GM12878 (cell line): ENCODE measurements at regions not wholly inside any gene's neighbourhood (a gene's known extent, or its start where the extent isn't known, plus 50 kb on each side); places are given as distances from the start of the nearest gene placed in this dataset.

Experiments used
- ATAC-seq: fragments of 200-7000 bp; cut with Tn5 transposase; 3 replicates; pipeline ENCODE4 v1.9.1; 2020; ENCODE audit warnings: mild to moderate bottlenecking, moderate library complexity
- BruUV-seq: library from RNA; stranded (reverse); fragments of 400-500 nt; replicated peaks from 2 replicates; lab custom pipeline; 2021; lab: Mats Ljungman, UMichigan
- CTCF ChIA-PET: fragments of 300-600 bp; sonication (Branson Sonifier 250); formaldehyde crosslinking; extraction: SDS; loops from one replicate; lab custom pipeline; 2021; ENCODE audit warnings: inconsistent platforms; lab: Yijun Ruan, JAX
- POLR2A ChIA-PET: fragments of 350-600 bp; formaldehyde crosslinking; extraction: SDS; loops from one replicate; lab custom pipeline; 2021; ENCODE audit warnings: inconsistent platforms; lab: Charles Lee
- RAD21 ChIA-PET: fragments of 300-600 bp; sonication (Branson Sonifier 250); formaldehyde crosslinking; loops from one replicate; lab custom pipeline; 2023; ENCODE audit warnings: antibody characterized with exemption; ENCODE audit not compliant: unreplicated experiment; lab: Charles Lee
- SMC1A ChIA-PET: fragments of 300-600 bp; sonication (Branson Sonifier 250); formaldehyde crosslinking; loops from one replicate; lab custom pipeline; 2023; ENCODE audit not compliant: unreplicated experiment, uncharacterized antibody; lab: Charles Lee
- DNase-seq: peaks from one replicate; pipeline ENCODE4 v3.0.0-alpha.2; 2011; ENCODE audit warnings: low read depth, low spot score
- FAIRE-seq: peaks from 3 replicates; lab custom pipeline; 2011; peaks lifted over from hg19 to GRCh38; lab: Jason Lieb, UNC
- H2AFZ ChIP-seq: 2 replicates; pipeline ENCODE4 v1.6.0; 2011; ENCODE audit warnings: low read depth, low read length, control low read depth; ENCODE audit not compliant: control insufficient read depth
- H3K27ac ChIP-seq: 2 replicates; pipeline ENCODE4 v1.5.1; 2011; ENCODE audit warnings: control low read depth; ENCODE audit not compliant: control insufficient read depth, insufficient read depth
- H3K27me3 ChIP-seq, 2 experiments: replicated peaks in 1 of 2; 2 replicates each; pipeline versions ENCODE4 v1.6.0 to v1.6.1; 2011; ENCODE audit warnings: low read length in 1 of 2; ENCODE audit not compliant: control insufficient read depth in 2 of 2, insufficient read depth in 2 of 2
- H3K36me3 ChIP-seq, 2 experiments: 2 replicates each; pipeline ENCODE4 v1.5.1; 2011; ENCODE audit warnings: low read length in 1 of 2; ENCODE audit not compliant: control insufficient read depth in 2 of 2, insufficient read depth in 2 of 2
- H3K4me1 ChIP-seq: 2 replicates; pipeline ENCODE4 v1.6.1; 2011; ENCODE audit warnings: mild to moderate bottlenecking, low read length, moderate library complexity, mixed read lengths; ENCODE audit not compliant: control insufficient read depth, insufficient read depth
- H3K4me2 ChIP-seq: 2 replicates; pipeline ENCODE4 v1.6.0; 2011; ENCODE audit warnings: control low read depth; ENCODE audit not compliant: control insufficient read depth, insufficient read depth
- H3K4me3 ChIP-seq: fragments of 200-600 bp; sonication (generic); 2 replicates; pipeline ENCODE4 v1.5.1; 2016
- H3K79me2 ChIP-seq: 2 replicates; pipeline ENCODE4 v1.6.0; 2011; ENCODE audit warnings: low read length; ENCODE audit not compliant: control insufficient read depth, insufficient read depth
- H3K9ac ChIP-seq: 2 replicates; pipeline ENCODE4 v1.8.0; 2011; ENCODE audit warnings: low read length, control low read depth, mixed read lengths; ENCODE audit not compliant: control insufficient read depth, insufficient read depth
- H3K9me3 ChIP-seq: replicated peaks from 3 replicates; pipeline ENCODE4 v1.5.1; 2011; ENCODE audit warnings: mild to moderate bottlenecking, low read length; ENCODE audit not compliant: control insufficient read depth, insufficient read depth
- H4K20me1 ChIP-seq: 2 replicates; pipeline ENCODE4 v1.6.0; 2011; ENCODE audit not compliant: control insufficient read depth, insufficient read depth
- CBFB ChIP-seq: IDR thresholded peaks from 2 replicates; pipeline ENCODE4 v1.6.1; 2016; ENCODE audit warnings: antibody characterized with exemption, low read depth
- CREB1 ChIP-seq: IDR thresholded peaks from 2 replicates; pipeline ENCODE4 v1.6.1; 2012; ENCODE audit warnings: low read depth, mild to moderate bottlenecking, inconsistent platforms
- IRF4 ChIP-seq: IDR thresholded peaks from 2 replicates; pipeline ENCODE4 v1.6.1; 2011; ENCODE audit warnings: low read depth, low read length
- KLF5 ChIP-seq: fragments of 450-650 bp; IDR thresholded peaks from 2 replicates; pipeline ENCODE4 v1.6.1; 2014; ENCODE audit warnings: mild to moderate bottlenecking; ENCODE audit not compliant: partially characterized antibody
- RELA ChIP-seq: fragments of 450-650 bp; IDR thresholded peaks from 2 replicates; pipeline ENCODE4 v1.8.0; 2014; ENCODE audit warnings: borderline replicate concordance; ENCODE audit not compliant: partially characterized antibody
- SREBF1 ChIP-seq: IDR thresholded peaks from 2 replicates; pipeline ENCODE4 v1.6.1; 2012; ENCODE audit warnings: mild to moderate bottlenecking, low read length
- USF1 ChIP-seq: IDR thresholded peaks from 2 replicates; pipeline ENCODE4 v1.6.1; 2011; ENCODE audit warnings: borderline replicate concordance, low read depth, mild to moderate bottlenecking, moderate library complexity, mixed read lengths, low read length; ENCODE audit not compliant: insufficient read depth; ENCODE audit errors: extremely low read length
- ZBED1 ChIP-seq: IDR thresholded peaks from 2 replicates; pipeline ENCODE4 v1.6.1; 2016; ENCODE audit warnings: borderline replicate concordance
- ZNF207 ChIP-seq: fragments of 450-650 bp; IDR thresholded peaks from 2 replicates; pipeline ENCODE4 v1.6.1; 2014; ENCODE audit warnings: antibody characterized with exemption, mild to moderate bottlenecking, borderline replicate concordance
- WGBS: methylation state at CpG from one replicate; pipeline ENCODE4 v1.1.6; 2016; ENCODE audit warnings: low lambda C conversion rate; ENCODE audit not compliant: insufficient replicate concordance, insufficient coverage; ENCODE audit errors: missing lambda C conversion rate; 5-methylcytosine and 5-hydroxymethylcytosine counted together
- in situ Hi-C: fragments of 300-500 bp; cut with MboI; formaldehyde crosslinking; loops from 9 replicates; pipeline ENCODE4 v1.14.3; 2018; ENCODE audit warnings: mixed read lengths
- intact Hi-C: fragments of 100-400 bp; cut with micrococcal nuclease; formaldehyde crosslinking; loops from one replicate; pipeline ENCODE4 v1.14.2; 2022; ENCODE audit not compliant: unreplicated experiment

GRCh38 chr21:25127811-25128210 is 479.5 kb downstream of the MRPL39 start:
- no peak for DNase-seq
- Histone ChIP-seq H3K9me3 (no peaks in the 10 kb centered on the region), H2AFZ (no peak overlapping the region), H3K79me2 (no peaks in the 10 kb centered on the region), H4K20me1 (no peaks in the 10 kb centered on the region), H3K4me2 (no peak overlapping the region), H3K9ac (no peak overlapping the region), H3K4me1 (no peaks in the 10 kb centered on the region), H3K4me3 (no peak overlapping the region), H3K27ac (no peak overlapping the region), H3K27me3 (no peaks in the 10 kb centered on the region), H3K36me3 (no peaks in the 10 kb centered on the region)
- RAD21 ChIA-PET, result no interaction called here
- BruUV-seq, result no TSS peak
- in situ Hi-C loops, result no loop called here
- POLR2A ChIA-PET, result no interaction called here
- TF ChIP-seq SREBF1, result no peak
- TF ChIP-seq RELA, result no peak
- TF ChIP-seq CBFB, result no peak
- TF ChIP-seq KLF5, result no peak
- TF ChIP-seq USF1, result no peak
- no peak for TF ChIP-seq IRF4
- no peak for ATAC-seq
- intact Hi-C loops, result no loop called here
- SMC1A ChIA-PET, result no interaction called here
- WGBS, result 39% methylated on average over 1 of the region's 1 CpG
- CTCF ChIA-PET, result no interaction called here
- FAIRE-seq, result no peak

- H3K27me3 ChIP-seq, result no peaks in the 10 kb centered on the region
- ChIA-PET SMC1A (interaction anchor here (0.9 kb wide), 1 partner anchor 10 kb away, joined by 3 read pairs; no protein-coding TSS in a partner anchor), CTCF (no interaction called here), POLR2A (no interaction called here), RAD21 (no interaction called here)
- H3K79me2 ChIP-seq, result no peaks in the 10 kb centered on the region
- DNase-seq (no peak), ATAC-seq (no peak), FAIRE-seq (no peak)
- no peak overlapping the region for H3K27ac ChIP-seq
- H3K9me3 ChIP-seq, result no peaks in the 10 kb centered on the region; the same call in 2 of the 3 replicates
- no peak overlapping the region for H2AFZ ChIP-seq
- TF ChIP-seq CREB1 (no peak), ZNF207 (no peak), ZBED1 (no peak)
- H3K4me3 ChIP-seq, result no peak overlapping the region
- intact Hi-C loops (no loop called here), in situ Hi-C loops (no loop called here)
- H4K20me1 ChIP-seq, result no peaks in the 10 kb centered on the region
- WGBS, result 17% methylated on average over 1 of the region's 1 CpG
- H3K4me2 ChIP-seq, result no peak overlapping the region
- no peak overlapping the region for H3K9ac ChIP-seq
- H3K4me1 ChIP-seq, result no peaks in the 10 kb centered on the region
- H3K36me3 ChIP-seq, result no peaks in the 10 kb centered on the region
- no TSS peak for BruUV-seq
Observed at GRCh38 chr21:25127007-25127406, 480.3 kb downstream of the MRPL39 start.
